ENCODE measurements at regions not wholly inside any gene's neighbourhood (a gene's known extent, or its start where the extent isn't known, plus 50 kb on each side); places are given as distances from the start of the nearest gene placed in this dataset.
"Not testable (repeated sequence)": the region's sequence is repeated elsewhere in the genome, so short reads cannot be mapped to it uniquely, and the experiment has no call there.

DNA sequence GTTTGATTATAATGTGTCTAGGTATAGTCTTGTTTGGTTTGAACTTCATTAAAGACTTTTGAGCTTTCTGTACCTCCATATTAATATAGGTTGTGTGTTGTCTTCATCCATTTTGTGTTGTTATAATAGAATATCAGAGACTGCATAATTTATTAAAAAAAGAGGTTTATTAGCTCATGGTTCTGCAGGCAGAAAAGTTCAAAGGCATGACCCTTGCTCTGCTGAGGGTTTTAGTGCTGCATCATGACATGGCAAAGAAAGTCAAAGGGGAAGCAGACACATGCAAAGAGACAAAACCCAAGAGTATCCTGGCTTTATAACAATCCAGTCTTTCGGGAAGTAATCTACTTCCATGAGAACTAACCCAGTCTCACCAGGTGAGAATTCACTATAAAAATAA lies 358.2 kb downstream of the EDEM1 start:
- no peak for DNase-seq (ENCODE audit: low read depth in 3 of 3)

DNA sequence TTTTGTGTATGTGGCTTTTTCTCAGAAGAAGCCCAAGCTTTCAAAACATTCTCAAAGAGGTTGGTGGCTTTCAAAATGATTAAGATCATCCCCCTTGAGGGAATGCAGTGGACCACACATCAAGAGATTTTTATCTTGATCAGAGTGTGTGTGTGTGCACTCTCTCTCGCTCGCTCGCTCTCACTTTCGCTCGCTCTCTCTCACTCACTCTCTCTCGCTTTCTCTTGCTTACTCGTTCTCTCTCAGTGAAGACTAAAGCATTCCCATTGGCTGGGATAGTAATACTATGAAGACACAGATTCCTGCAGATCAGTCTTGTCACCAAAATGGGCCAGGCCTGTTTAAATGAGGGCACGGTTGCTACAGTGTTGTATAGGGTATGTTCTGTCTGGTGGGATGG lies 365.7 kb downstream of the EDEM1 start:
- no peak for DNase-seq (ENCODE audit: low read depth in 3 of 3)

DNA sequence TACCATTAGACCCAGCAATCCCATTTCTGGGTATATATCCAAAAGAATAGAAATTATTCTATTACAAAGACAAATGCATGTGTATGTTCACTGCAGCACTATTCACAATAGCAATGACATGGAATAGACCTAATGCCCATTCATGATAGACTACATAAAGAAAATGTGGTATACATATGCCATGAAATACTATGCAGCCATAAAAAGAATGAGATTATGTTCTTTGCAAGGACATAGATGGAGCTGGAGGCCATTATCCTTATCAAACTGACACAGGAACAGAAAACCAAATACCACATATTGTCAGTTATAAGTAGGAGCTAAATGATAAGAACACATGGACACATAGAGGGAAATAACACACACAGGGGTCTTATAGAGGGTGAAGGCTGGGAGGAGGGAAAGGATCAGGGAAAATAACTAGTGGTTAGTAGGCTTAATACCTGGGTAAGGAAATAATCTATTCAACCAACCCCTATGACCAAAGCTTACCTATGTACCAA lies 366.8 kb downstream of the EDEM1 start:
- DNase-seq (ENCODE audit: low read depth in 3 of 3) = no peak

DNA sequence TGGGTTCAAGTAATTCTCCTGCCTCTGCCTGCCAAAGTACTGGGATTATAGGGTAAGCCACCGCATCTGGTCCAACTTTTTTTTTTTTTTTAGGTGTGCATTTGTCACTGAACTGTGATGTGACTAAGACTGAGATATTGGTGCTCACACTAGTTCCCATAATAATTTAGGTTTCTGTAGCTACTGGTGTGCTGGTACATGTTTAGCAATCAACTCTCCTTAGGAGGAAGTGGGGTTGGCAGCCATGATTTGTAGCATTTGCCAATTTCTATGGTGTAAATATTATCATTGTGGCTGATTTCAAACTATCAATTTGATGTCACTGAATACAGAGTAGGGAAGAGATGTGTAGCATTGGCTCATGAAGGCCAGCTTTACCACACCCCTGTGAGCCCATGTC lies 372.7 kb downstream of the EDEM1 start:
- DNase-seq (ENCODE audit: low read depth in 3 of 3) = no peak

DNA sequence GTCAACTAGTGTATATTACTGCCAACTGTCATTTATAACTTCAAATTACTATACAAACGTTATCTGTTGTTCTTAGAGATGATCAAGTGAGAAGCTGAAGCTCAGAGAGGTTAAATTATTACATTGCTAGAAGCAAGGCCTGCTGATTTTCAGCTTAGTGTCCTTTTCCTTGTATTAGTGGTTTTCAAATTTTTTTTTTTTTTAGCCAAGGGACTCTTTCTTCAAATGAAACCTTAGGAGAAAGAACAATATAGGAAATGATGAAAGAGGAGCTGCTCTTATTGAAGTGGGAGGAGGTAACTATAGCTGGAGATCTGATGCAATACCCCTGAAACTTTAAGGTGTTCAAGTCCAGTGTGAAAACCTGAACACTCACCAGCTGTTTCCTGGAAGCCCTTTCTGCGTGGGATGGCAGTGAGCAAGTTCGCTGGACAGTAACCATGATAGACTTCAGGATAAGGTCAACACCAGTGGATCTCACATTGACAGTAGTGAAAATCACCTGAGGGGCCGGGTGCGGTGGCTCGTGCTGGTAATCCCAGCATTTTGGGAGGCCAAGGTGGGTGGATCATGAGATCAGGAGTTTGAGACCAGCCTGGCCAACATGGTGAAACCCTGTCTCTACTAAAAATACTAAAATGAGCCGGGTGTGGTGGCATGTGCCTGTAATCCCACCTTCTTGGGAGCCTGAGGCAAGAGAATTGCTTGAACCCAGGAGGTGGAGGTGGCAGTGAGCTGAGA lies 376.2 kb downstream of the EDEM1 start:
- no peak for DNase-seq (ENCODE audit: low read depth in 3 of 3)

DNA sequence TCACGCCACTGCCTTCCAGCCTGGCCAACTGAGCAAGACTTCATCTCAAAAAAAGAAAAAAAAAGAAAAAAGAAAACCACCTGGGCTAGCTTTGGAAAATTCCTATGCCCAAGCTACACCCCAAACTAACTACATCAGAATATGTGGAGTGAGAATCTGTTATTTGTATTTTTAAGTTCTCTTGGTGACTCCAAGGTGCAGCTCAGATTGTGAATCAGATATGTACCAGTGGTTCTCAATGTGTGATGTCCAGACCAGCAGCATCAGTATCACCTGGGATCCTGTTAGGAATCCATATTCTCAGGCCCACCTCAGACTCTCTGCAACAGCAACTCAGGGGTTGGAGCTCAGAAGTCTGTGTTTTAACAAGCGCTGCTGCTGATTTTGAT lies 376.8 kb downstream of the EDEM1 start:
- no peak for DNase-seq (ENCODE audit: low read depth in 3 of 3)

DNA sequence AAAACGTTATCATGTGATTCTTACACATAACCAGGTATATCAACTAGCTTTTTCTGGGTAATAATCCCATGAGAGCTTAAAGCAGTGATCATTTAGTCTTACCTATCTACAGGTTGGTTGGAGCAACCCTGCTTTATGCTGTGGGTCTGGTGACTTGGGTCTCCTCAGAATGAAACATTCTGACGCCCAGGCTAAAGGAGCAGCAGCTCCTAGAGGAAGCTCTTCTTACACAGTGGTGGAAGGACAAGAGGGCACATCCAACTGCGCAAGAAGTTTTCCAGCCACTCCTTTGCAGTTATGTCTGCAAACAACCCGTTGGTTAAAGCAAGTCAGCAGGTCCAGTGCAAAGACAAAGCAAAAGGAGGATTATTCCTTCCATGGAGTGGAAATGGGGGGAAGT lies 377.5 kb downstream of the EDEM1 start:
- no peak for DNase-seq (ENCODE audit: low read depth in 3 of 3)

DNA sequence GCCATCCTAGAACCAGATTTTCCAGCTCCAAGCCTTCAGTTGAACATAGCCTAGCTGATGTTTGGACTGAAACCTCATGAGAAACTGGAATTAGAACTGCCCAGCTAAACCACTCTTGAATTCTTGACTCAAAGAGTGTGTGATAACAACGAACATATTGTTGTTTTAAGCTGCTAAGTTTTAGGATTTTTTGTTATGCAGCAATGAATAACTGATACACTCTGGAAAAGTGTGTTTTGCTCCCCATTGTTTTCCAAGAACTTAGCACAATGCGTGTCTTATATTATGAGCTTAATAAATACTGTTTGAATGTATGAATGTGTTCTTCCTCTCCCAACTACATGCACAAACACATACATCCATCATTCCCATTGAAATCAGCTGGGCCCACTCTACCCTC lies 379.6 kb downstream of the EDEM1 start:
- DNase-seq (ENCODE audit: low read depth in 3 of 3) = no peak

DNA sequence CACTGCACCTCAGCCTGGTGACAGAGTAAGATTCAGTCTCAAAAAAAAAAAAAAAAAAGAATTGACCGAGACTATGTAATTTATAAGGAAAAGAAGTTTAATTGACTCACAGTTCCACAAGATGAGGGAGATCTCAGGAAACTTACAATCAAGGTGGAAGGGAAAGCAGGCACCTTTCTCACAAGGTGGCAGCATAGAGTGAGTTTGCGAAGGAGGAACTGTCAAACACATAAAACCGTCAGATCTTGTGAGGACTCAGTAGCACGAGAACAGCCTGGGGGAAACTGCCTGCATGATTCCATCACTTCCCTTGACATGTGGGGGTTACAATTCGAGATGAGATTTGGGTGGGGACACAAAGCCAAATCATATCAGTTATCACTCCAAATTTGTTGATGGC lies 380.9 kb downstream of the EDEM1 start:
- DNase-seq (ENCODE audit: low read depth in 3 of 3) = no peak

DNA sequence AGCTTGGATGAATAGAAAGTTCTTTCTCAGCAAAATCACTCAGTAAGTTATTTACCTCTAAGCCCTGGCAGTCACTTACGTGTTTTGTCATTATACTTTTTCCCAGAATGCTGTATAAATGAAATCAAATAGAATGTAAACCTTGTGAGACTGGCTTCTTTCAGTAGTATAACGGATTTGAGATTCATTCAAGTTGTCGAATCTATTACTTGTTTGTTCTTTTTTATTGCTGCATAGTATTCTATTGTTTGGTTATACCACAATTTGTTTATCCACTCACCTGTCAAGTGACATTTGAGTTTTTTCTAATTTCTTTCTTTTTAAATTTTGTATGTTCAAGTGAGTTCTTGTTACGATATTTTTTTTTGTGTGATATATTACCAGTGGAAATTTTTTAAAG lies 381.6 kb downstream of the EDEM1 start:
- no peak for DNase-seq (ENCODE audit: low read depth in 3 of 3)

DNA sequence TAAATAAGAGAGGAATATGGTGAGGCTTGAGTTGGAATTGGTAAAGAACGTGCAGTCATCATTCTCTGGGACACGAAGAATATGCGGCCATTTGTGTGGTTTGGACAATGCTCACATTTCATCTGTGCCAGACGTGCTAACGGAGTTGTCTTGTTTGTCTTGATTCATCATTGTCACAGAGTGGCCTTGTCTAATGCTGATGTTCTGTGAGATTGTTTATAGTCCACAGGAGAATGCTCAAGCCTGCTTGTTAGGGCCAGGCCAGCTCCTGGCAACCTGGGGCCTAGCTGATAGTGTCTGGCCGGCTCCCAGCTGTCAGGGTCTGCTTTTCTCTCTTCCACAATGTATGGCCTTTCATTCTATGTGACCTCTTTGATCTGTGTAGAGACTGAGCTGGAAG lies 384.7 kb downstream of the EDEM1 start:
- no peak for DNase-seq (ENCODE audit: low read depth in 3 of 3)

DNA sequence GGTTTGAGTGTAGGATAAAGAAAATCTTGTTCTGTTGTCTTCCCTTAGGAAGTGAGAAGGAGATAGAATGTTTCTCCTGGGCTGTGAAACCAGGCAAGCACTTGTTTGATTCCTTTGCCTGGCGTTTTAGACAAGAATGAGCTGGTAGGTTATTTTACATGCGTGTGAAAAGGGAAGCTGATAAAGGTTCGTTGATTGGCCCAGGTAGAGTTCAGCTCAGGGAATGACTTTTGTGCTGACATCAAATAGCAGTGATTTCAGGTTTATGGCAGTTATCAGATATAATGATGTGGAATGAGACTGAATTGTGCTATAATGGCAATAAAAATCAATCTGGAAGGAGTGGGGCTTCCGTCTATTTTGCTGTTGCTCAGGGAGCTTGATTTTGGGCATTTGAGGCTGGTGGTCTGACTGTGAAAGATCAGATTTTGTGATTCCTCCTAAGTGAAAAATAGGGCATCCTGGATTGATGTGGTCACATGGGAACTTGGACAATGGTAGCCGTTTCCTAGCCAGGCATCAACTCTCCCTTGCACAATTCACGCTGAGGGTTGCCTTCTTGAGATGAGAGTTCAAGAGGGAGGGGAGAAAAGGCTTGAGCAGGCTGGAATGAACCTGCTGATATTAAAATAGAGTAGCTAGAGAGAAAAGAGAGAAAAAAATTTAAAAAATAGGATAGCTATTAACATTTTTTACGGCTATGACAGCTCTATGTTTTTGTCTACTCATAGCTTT lies 388.9 kb downstream of the EDEM1 start:
- DNase-seq (ENCODE audit: low read depth in 3 of 3) = no peak

DNA sequence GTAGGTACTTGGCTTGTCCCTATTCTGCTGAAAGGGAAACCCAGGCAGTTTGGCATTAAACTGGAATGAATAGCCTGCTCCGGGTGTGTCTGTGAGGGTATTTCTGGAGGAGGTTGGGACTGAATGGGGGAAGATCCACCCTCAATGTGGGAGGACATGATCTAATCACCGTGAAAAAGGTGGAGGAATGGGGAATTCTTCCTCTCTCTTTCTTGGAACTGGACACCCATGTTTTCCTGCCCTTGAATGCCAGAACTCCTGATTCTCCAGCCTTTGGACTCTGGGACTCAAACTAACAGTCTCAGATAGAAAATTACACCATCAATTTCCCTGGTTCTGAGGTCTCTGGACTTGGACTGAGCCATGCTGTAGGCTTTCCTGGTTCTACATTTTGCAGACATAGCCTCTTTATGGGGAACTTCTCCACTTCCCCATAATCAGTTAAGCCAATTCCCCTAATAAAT lies 391.7 kb downstream of the EDEM1 start:
- no peak for DNase-seq (ENCODE audit: low read depth in 3 of 3)

DNA sequence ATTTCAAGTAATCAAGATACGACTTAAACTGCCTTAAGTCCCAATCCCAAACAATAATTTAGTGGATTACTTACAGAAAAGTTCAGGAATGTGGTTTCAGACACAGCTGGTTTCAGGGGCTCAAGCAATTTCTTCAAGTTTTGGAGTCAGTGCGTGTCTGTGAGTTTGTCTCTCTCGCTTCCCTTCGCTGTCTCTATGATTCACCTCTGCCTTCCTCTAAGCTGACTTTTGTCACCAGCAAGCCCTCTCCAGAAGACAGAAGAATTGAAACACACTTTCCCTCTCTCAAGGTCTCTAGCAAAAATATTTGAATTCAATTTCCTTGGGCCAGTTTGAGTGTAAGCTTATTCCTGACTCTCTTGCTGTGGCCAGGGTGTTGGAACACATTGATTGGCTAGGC lies 392.4 kb downstream of the EDEM1 start:
- no peak for DNase-seq (ENCODE audit: low read depth in 3 of 3)

DNA sequence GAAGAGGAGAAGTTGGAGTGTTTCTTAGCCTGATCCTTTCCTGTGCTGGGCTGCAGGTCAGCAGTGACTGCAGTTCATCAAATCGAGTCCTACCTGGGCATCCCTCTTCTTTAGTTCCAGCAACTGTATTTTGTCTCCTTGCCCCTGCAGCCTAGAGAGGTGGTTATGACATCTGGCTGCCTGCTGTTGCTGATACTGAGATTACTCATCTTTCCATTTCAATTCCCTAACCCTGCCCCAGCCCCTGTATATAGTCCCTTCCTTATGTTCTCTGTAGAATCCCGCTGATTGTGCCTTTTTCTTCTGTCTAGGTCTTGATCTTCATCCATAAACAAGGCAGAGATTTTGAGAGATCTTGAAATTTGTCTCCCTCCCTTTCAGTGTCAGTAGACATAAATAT lies 393.3 kb downstream of the EDEM1 start:
- no peak for DNase-seq (ENCODE audit: low read depth in 3 of 3)

DNA sequence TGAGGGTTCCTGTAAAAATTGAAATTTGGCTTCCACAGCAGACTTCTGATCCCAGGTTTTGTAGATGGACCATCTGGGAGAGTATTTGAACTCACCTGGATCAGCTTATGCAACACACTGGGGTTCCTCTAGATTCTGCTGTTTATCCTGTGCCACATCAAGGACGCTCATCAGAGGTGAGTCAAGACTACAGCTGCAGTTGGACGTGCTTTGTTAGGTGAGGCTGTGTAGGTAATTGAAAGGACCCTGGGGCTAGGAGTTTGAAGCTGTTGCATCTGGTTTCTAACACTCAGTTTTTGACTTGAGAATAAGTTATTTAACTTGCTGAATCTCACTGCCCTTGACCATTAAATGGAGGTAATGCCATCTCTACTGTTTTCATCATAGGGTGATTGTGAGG lies 394.2 kb downstream of the EDEM1 start:
- no peak for DNase-seq (ENCODE audit: low read depth in 3 of 3)

DNA sequence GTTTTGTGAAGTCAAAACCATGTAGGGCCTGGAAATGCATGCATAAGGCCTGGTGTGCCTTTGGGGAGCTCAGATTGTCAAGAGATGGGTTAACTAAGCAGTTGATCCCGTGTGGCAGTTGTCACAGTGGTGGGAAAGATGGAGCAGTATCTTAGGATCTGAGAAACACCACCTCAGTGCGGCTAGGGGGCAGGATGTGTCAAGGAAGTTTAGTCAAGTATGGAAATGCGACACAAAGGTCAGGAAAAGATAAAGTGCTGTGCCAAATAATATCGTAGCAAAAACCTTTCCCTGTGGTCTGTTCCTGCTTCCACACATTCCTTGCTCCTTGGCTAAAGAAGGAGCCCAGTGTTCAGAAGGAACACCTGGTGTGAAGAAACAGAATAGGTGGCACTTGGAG lies 396.4 kb downstream of the EDEM1 start:
- DNase-seq (ENCODE audit: low read depth in 3 of 3) = no peak

DNA sequence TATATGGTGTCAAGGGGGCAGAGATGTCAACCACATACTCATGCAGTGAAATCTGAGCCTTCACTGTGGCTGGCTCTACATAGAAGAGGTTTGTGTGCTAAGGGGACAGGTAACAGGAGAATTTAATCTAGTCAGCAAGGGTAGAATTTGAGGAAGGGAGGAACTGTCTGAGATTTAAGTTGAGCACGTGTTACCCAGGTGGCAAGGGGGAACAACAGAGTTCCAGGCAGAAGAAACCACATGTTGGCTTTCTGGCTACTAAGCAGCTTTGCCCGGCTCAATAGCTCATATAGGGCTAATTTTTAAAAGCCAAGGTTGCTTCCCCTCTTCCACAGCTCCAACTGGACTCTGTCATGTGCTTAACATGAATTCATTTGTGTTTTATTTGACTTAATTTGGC lies 397.6 kb downstream of the EDEM1 start:
- DNase-seq (ENCODE audit: low read depth in 3 of 3) = no peak

DNA sequence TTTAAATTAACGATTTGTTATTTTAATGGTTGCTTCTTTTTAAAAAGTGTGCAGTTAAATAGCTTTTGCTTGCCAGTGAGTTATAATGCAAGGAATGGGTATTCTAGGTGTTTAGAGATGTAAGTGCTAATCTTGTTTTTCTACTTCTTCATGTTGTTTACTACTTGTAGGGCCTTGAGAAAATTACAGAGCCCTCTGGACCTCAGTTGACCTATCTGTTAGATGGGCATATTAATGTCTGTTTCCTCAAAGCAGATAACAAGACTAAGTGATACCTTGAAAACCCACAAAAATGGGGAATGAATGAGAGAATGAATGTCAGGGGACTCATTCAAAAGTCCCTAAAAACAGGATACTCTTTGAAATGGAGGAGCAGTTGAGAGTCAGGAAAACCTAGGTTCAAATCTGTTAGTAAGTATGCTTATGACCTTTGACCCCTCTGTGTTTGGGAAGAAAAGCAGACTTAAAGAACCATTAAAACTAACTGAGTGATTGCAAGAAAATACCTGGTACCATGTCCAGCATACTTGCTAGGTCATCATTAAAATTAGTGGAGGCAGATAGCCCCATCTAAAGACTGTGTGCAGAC lies 419.5 kb downstream of the EDEM1 start:
- no peak for DNase-seq (ENCODE audit: low read depth in 3 of 3)

DNA sequence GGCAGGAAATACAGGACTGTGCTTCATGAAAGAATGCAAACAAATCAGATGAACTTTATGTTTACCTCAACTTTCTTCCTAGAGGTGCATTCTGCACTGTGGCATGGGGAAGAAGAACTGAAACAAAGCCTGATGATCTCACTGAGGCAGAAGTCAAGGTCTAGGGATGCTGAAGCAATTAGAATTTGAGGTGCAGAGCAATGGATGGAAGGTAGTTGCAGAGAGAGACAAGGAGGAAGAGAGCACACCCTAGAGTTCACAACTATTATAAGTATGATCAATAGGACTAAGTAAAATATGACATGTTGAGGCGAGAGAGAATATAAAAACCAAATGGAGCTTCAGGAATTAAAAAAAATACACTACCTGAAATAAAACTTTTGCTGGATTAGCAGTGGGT lies 420.1 kb downstream of the EDEM1 start:
- DNase-seq (ENCODE audit: low read depth in 3 of 3) = no peak

DNA sequence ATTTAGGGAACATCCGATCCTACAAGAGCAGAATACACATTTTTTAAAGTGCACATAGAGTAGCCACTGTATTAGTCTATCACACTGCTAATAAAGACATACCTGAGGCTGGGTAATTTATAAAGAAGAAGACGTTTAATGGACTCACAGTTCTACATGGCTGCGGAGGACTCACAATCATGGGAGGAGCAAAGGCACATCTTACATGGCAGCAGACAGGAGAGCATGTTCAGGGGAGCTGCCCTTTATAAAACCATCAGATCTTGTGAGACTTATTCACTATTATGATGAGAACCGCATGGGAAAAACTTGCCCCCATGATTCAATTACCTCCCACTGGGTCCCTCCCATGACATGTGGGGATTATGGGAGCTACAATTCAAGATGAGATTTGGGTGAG lies 421.5 kb downstream of the EDEM1 start:
- not testable (repeated sequence) for DNase-seq (ENCODE audit: low read depth in 3 of 3)

DNA sequence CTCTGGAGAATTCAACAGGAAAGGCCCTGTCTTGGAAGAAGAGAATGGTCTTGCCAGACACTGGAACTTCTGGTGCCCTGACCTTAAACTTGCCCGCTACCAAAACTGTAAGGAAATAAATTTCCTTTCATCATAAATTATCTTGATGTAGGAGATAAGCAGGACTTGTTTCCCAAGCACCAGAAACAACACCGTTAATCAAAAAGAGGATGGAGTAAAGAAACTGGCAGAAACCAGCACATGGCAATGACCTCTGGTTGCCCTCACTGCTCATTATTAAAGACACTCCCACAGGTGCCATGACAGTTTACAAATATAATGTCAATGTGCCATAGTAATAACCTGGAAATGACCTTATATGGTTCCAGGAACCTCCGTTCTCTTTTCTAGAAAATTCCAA lies 426.1 kb downstream of the EDEM1 start:
- DNase-seq (ENCODE audit: low read depth in 3 of 3) = no peak

DNA sequence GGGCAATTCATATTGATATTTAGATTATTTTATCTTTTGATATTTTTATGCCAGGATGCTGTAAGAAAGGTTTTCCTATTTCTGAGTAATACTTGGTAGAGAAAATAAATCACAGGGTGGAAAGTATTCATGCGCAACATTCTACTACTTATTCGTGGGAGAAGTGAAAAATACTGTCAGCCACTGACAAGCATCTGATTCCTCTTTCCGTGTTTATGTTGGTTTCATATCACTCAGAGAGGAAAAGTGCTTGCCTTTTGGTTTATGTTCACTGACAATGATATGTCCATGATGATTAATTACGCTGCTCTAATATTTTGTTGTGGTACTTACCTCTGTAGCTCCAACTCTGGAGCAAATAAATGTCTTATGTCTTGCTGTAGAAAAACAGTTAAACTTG lies 429.4 kb downstream of the EDEM1 start:
- no peak for DNase-seq (ENCODE audit: low read depth in 3 of 3)

Data from stimulated activated CD4-positive, alpha-beta T cell treated with anti-CD3 and anti-CD28 coated beads, TNF-alpha, amount 100 ng/mL, for 24 hours (primary cell).